Colonic mucosa (tissue), 4 donors: ENCODE measurements at regions not wholly inside any gene's neighbourhood (a gene's known extent, or its start where the extent isn't known, plus 50 kb on each side); places are given as distances from the start of the nearest gene placed in this dataset.

Source experiments
- DNase-seq: peaks from one replicate; pipeline ENCODE4 v3.0.0-alpha.2; 2020
- H3K27ac ChIP-seq: fragments of 200-600 bp; one replicate; pipeline ENCODE4 v1.8.0; 2021
- H3K27me3 ChIP-seq: fragments of 200-600 bp; one replicate; pipeline ENCODE4 v1.8.0; 2021
- H3K36me3 ChIP-seq: fragments of 200-600 bp; one replicate; pipeline ENCODE4 v1.8.0; 2021
- H3K4me1 ChIP-seq: fragments of 200-600 bp; one replicate; pipeline ENCODE4 v1.8.0; 2021; ENCODE audit warnings: mild to moderate bottlenecking
- H3K4me3 ChIP-seq: fragments of 200-600 bp; one replicate; pipeline ENCODE4 v1.8.0; 2021
- H3K9ac ChIP-seq, 2 donors: one replicate each; pipeline ENCODE4 v1.7.0; 2013; ENCODE audit warnings: control low read depth in 2 of 2, low read depth in 2 of 2, low read length in 2 of 2
- H3K9me3 ChIP-seq: fragments of 200-600 bp; one replicate; pipeline ENCODE4 v1.8.0; 2021
- intact Hi-C: fragments of 100-400 bp; cut with DNase I; formaldehyde crosslinking; loops from one replicate; pipeline ENCODE4 v1.14.1; 2022
- TF ChIP-seq, protein P1 (sequence below): fragments of 200-600 bp; IDR thresholded peaks from one replicate; pipeline ENCODE4 v1.8.0; 2022; ENCODE audit warnings: antibody characterized with exemption, mild to moderate bottlenecking
- donor health status: healthy.
- donor health status: DM: no; HTN: no; CAD: no.
- donor health status: DM: no; HTN: no; CAD: no.

DNA sequence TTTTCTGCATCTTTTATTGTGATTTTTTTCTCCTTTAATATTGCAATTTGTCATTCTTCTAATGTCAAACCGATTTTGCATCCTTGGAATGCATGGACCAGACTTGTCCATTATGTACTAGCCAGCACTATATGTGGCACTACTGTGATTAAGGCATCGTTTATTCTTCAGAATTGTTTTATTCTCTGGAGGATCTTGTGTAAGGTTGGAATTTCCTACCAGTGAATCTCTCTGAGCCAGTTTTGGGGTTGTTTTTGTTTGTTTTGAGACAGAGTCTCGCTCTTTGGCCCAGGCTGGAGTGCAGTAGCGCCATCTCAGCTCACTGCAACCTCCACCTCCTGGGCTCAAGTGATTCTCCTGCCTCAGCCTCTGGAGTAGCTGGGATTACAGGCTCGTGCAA is 58.5 kb downstream of the IGLL5 start:
- no peak overlapping the region for H3K27ac ChIP-seq
- no peaks in the 10 kb centered on the region for H3K4me1 ChIP-seq
- H3K36me3 ChIP-seq = no peaks in the 10 kb centered on the region
- H3K9ac ChIP-seq = no peak overlapping the region
- DNase-seq = no peak
- H3K27me3 ChIP-seq = no peaks in the 10 kb centered on the region
- no peaks in the 10 kb centered on the region for H3K9me3 ChIP-seq
- intact Hi-C loops = no loop called here
- no peak overlapping the region for H3K4me3 ChIP-seq
- TF ChIP-seq, protein P1, sequence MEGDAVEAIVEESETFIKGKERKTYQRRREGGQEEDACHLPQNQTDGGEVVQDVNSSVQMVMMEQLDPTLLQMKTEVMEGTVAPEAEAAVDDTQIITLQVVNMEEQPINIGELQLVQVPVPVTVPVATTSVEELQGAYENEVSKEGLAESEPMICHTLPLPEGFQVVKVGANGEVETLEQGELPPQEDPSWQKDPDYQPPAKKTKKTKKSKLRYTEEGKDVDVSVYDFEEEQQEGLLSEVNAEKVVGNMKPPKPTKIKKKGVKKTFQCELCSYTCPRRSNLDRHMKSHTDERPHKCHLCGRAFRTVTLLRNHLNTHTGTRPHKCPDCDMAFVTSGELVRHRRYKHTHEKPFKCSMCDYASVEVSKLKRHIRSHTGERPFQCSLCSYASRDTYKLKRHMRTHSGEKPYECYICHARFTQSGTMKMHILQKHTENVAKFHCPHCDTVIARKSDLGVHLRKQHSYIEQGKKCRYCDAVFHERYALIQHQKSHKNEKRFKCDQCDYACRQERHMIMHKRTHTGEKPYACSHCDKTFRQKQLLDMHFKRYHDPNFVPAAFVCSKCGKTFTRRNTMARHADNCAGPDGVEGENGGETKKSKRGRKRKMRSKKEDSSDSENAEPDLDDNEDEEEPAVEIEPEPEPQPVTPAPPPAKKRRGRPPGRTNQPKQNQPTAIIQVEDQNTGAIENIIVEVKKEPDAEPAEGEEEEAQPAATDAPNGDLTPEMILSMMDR = no peak

DNA sequence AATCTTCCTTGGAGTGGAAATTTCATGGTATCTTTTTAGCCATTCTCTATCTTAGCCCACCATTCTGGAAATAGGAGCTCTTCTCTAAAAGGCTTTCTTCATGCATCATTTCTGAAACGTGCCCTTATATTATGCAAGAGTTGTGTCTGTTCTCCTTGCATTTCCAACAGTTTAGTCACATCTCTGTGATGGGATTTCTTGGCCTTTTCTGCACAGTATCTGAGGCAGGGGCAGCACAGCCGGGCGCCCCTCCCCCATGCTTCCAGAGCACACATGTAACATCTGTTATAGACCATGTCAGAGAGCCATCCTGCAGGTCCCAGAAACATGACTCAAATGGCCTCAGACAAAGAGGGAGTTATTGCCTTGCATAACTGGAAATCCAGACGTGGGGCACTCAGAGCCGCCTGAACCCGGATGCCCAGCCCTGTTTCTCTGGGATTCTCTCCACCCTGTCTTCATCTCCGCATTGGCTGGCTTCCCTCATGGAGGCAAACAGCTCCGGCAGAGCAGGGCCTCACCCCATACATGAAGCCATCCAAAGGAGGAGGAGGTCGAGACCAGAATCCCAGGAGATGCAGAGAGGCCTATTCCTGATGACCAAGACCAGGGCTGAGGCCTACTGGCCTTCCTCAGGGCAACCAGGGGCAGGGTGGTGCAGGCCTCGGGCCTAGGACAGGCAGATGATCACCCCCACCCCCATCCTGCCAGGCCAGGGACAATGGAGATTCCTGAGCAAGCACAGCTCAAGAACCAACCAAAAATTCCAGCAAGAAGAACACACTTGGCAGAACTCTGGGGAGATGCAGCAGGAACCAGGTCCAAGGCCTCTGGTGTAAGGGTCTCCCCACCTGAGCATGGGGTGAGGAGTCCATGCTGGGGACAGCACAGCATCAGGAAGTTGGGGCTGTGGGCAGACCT is 61.3 kb downstream of the IGLL5 start:
- intact Hi-C loops = no loop called here
- Histone ChIP-seq H3K27ac (no peak overlapping the region), H3K9me3 (no peaks in the 10 kb centered on the region), H3K36me3 (no peaks in the 10 kb centered on the region), H3K27me3 (no peaks in the 10 kb centered on the region), H3K4me3 (no peak overlapping the region), H3K4me1 (no peaks in the 10 kb centered on the region), H3K9ac (no peak overlapping the region)
- no peak for DNase-seq
- TF ChIP-seq, protein P1 = no peak

DNA sequence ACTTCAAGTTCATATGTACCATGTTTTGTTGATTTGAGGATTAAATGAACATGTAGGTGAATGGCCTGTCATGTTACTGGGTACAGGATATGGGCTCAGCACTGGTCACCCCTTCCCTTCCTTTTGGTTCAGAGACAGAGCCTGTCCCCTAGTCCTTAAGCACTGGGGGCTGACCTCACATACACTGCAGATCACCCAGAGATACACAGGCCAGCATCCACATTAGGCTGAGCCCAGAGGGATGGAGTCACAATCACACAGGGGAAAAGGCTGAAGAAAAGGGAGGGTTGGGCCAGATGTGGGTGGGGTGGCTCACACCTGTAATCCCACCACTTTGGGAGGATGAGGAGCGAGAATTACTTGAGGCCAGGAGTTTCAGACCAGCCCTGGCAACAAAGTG is 62.3 kb downstream of the IGLL5 start:
- TF ChIP-seq, protein P1 = no peak
- Histone ChIP-seq H3K4me3 (no peak overlapping the region), H3K36me3 (no peaks in the 10 kb centered on the region), H3K27ac (no peak overlapping the region), H3K9me3 (no peaks in the 10 kb centered on the region), H3K27me3 (no peaks in the 10 kb centered on the region), H3K9ac (no peak overlapping the region), H3K4me1 (no peaks in the 10 kb centered on the region)
- no peak for DNase-seq
- intact Hi-C loops = loop anchor here (10.0 kb wide), 3 partner anchors 335 to 485 kb away; no protein-coding TSS in a partner anchor

DNA sequence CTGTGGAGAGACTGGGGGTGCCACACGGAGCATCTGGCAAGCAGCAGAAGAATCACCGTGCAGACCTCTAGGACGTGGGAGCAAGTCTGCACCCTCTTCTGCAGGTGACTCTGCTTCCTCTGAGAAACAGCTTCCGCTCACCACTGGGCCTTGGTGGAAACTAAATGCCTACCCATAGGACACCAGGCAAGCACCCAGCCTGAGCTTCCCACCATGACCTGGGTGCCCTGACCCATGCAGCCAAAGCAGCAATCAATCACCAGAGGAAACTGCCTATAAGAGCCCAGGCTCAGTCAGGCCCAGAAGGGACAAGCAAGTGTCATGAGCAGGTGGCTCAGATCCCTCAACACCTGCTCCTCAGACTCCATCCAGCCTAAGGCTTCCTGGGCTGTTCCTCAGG is 63.4 kb downstream of the IGLL5 start:
- intact Hi-C loops = loop anchor here (10.0 kb wide), 3 partner anchors 334 to 486 kb away; no protein-coding TSS in a partner anchor
- H3K27ac ChIP-seq = no peak overlapping the region
- no peaks in the 10 kb centered on the region for H3K27me3 ChIP-seq
- no peak overlapping the region for H3K4me3 ChIP-seq
- H3K9me3 ChIP-seq = no peaks in the 10 kb centered on the region
- TF ChIP-seq, protein P1 = no peak
- DNase-seq = no peak
- no peaks in the 10 kb centered on the region for H3K36me3 ChIP-seq
- H3K9ac ChIP-seq = no peak overlapping the region
- no peaks in the 10 kb centered on the region for H3K4me1 ChIP-seq

DNA sequence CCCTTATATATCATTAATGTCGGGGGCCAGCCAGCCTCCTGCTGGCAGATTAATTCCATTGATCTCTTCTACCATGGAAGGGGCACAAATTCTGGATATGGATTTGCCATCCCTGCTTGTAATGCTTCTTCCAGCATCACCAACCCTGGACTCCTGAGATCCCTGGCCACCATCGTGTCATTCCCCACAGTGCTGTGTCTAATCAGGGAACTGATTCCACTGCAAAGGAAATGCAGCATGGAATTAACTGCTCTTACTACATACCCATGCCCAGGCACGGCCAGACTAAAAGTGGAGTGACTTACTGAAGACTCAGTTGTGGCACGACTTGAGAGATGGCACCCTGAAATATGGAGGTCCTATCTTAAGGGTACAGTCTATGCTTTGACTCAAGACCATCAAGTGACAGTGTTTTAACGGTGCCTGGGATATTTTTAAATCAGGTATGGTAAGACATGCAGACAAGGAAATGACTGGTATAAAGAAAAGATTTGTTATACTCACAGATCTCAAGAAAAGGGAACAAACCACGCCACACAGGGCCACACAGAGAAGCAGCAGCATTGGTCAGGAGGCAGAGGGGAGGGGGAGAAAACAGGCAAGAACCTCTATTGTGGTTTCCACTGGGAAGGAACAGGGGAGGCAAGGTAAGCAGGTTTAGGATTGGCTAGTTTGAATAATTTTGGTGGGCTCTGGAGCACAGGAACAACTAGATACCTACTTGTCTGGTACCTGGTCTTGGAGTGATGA is 65.1 kb downstream of the IGLL5 start:
- no peaks in the 10 kb centered on the region for H3K27me3 ChIP-seq
- no peak overlapping the region for H3K9ac ChIP-seq
- no peaks in the 10 kb centered on the region for H3K36me3 ChIP-seq
- H3K9me3 ChIP-seq = no peaks in the 10 kb centered on the region
- H3K27ac ChIP-seq = no peak overlapping the region
- no peak for DNase-seq
- intact Hi-C loops = loop anchor here (10.0 kb wide), 3 partner anchors 332 to 488 kb away; no protein-coding TSS in a partner anchor
- no peak overlapping the region for H3K4me3 ChIP-seq
- no peaks in the 10 kb centered on the region for H3K4me1 ChIP-seq
- TF ChIP-seq, protein P1 = no peak
